GM19455 (cell line): ENCODE measurements at regions not wholly inside any gene's neighbourhood (a gene's known extent, or its start where the extent isn't known, plus 50 kb on each side); places are given as distances from the start of the nearest gene placed in this dataset.
A peak's percentile ranks its signal among the peaks of the same experiment; 100 is the strongest.

Experiments
- ATAC-seq: cut with Tn5 transposase; IDR thresholded peaks from one replicate; pipeline ENCODE4 v1.9.1; 2021; ENCODE audit not compliant: unreplicated experiment

DNA sequence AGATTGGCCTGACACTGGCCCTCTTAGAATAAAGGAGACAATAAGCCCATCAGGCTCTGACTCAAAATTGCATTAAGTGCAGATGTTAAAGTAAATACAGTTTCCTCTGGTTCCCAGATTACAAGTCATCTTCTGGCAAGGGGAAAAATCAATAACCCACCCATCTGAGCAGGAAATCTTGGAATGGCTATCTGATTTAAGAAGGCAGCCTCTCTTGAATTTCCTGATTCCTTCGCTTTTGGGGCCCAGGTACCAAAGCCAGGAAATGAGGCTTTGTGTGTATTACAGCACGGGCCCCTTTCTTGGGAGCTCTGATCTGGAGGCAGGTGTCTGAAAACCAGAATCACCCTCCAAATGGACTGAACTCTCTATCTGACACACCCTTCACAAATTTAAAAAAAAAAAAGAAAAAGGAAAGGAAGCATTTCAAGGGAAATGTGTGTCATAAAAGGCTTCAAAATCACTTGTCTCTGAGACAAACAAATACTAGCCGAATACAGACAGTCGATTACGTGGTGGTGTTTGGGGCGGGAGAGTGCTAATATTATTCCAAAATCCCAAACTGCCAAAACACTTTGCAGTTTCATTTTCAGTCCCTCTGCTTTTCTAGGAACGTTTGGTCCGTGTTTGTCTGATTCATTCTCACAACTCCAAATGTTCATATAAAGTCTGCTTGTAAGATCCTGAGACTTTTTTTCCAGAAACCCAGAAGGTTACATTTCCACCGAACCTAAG, 240.9 kb upstream of the CAMK1G start:
- ATAC-seq = no peak

DNA sequence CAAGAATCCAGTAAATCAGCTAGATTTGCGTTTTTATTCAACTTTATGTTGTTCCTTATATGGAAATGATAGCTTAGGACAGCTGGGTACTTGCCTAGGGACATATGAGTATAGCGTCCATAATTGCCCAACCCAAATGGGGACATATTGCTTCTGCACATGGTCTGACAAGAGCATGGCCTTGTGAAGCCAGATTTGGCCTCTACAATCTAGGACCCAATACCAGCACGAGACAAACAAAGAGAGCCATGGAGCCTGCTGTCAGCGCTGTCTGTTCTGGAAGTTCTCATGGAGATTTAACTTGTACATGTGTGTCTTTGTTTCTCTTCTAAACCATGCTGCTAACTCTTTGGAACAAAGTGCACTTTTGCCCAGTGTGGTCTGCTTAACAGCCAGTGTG, 240.0 kb upstream of the CAMK1G start:
- ATAC-seq = no peak

GRCh38 chr1:209344156-209344555, 239.4 kb upstream of the CAMK1G start:
- no peak for ATAC-seq

DNA sequence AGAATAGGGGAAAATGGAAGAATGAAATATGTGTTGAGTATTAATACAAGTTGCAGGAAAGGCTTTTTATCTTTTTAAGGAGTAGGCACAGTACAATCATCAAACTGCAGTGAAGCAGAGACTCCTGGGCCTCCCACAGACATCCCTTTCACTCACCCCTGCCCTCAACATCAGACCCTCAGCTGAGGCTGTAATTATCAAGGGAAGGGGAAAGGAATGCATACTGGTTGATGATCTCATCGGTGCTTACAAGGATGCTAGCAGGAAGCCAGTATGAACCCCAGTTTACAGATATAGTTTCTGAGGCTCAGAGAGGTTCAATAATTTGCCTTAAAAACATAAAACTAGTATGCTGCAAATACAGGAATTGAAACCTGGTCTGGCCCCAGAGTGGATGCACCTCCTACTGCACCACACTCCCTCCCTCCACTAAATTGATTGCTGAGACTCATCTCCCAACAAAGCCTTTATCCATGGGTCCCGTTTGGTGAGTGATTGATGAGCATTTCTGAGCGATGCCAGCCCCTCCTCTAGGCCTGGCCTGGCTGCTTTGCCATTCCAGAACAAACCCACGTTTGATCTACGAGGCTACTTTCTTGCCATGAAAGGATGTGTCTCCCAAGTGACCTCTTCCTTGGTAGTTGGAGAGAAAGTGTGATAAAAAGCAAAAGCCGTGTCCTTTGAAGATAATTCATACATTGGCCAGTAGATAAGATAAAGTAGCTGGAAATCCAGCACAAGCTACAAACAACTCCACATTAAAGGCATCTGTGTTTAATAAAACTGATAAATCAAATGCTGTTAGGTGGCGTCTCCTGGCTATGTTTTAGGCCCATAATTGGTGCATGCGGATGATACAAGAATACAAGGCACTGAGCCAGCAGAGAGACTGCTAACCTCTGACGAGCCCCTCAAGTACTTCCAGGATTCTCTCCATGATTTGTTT, 233.9 kb upstream of the CAMK1G start:
- no peak for ATAC-seq

- ATAC-seq = no peak
These were observed 230.5 kb upstream of the CAMK1G start for GRCh38 chr1:209353053-209353452.

DNA sequence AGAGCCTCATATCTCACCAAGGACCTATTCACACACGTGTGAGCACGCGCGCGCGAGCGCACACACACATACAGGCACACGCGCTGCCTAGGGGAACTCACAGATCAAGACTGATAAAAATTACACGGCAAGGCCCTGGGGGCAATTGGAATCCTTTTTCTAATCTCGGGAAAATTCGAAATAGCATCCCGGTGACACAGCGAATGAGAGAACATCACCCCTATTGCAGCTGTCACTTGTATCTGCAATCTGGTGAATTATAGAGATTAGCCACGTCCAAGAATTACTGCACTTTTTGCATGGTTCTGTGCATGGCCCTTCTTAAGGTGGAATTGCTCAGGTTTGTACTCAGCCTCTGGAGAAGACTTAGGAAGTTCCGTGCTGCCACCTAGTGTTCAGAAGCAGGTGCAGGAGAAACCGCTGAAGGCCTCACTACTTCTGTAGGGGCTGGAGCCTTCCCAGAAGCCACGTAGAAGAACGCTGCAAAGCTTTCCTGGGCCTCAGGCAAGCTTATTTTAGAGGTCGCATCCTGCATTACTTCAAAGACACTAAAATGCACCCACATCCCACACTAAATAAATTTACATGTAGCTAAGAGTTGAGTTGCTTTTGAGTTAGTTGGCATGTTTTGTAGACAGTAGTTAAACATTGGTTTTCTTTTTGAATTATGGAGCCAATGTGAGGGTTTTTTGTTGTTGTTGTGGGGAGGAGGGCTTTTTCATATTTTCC, 229.2 kb upstream of the CAMK1G start:
- peak; percentile 92 for ATAC-seq

DNA sequence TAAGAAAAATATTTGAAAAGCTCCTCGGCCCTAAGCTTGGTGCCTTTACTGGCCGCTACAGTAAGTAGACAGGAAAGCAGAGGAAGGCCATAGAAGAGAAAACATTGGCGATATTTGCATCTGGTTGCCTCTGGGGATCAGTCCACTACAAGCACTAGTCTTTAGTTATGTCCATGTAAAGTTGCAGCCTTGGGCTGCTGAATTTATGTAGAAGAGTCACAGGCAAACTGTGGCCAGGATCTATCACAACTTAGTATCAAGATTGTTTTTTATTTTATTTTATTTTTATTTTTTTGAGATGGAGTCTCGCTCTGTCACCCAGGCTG, 228.7 kb upstream of the CAMK1G start:
- ATAC-seq = no peak

GRCh38 chr1:209355415-209355814, 228.1 kb upstream of the CAMK1G start:
- no peak for ATAC-seq

- no peak for ATAC-seq
These were observed 226.5 kb upstream of the CAMK1G start for GRCh38 chr1:209356976-209357377.

DNA sequence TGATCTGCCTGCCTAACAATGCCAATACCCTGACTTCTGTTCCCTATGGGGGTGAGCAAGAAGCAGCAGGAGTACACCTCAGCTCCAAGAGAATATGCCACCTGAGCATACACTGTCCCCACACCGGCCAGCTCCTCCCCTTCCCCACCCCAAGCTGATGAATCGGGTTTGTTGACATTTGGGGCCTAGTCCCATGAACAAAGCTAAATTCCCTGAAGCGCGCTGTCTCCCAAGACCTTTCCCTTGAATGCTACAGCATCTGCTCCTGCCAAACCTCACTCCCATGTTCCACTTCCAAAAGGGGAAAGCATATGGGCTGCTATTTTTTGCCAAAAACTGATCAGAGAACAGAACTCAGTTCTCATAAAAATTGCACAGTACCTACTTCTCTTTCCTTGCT, 220.4 kb upstream of the CAMK1G start:
- no peak for ATAC-seq

DNA sequence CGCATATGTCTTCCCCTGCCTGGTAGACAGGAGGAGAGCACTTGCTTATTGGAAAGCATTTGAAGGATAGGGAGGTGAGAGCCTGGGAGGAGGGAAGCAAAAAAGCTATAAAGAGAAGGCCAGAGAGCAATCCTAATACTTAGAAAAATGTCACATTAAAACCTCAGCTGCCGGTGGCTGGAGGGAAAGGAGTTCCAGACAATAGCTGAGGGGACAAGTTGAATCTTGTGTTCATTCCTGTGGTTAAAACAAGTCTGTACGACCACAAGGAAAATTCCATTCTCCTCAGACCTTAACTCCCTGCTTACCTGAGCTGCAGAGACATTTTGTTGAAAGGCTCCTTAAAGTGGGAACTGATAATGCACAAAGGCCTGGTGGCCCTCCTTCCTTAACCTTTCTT, 218.8 kb upstream of the CAMK1G start:
- ATAC-seq = no peak

DNA sequence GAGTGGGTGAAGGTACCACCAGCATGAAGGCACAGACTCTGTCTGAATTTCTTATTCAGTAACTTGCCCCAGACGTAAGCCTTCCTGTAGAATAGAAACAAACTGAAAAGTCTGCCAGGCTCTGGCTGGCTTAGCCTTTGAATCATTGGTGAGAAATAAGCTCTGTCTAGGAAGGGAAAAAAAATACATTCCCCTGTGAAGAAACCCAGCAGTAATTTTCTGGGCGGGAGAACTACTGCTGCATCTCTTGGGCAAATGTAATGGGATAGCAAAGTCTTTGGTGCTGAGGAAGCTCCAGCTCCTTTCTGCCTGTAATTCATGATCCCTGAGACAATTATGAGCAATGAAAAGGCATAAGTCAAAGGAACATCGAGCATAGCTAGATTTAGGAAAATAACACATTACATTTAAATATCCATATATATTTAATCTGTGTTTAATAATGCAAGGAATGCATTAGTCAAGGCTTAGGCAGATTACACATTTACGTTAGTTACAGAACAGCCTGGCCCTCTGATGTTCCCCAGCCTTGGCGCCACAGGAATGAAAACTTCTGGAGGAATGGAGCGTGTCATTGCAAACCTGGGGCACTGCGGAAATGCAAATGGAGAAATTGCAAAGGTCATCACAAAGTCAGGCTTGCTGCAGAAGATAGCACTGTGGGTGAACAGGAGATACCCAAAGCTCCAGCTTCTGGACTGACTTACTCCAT, 216.3 kb upstream of the CAMK1G start:
- ATAC-seq = no peak

DNA sequence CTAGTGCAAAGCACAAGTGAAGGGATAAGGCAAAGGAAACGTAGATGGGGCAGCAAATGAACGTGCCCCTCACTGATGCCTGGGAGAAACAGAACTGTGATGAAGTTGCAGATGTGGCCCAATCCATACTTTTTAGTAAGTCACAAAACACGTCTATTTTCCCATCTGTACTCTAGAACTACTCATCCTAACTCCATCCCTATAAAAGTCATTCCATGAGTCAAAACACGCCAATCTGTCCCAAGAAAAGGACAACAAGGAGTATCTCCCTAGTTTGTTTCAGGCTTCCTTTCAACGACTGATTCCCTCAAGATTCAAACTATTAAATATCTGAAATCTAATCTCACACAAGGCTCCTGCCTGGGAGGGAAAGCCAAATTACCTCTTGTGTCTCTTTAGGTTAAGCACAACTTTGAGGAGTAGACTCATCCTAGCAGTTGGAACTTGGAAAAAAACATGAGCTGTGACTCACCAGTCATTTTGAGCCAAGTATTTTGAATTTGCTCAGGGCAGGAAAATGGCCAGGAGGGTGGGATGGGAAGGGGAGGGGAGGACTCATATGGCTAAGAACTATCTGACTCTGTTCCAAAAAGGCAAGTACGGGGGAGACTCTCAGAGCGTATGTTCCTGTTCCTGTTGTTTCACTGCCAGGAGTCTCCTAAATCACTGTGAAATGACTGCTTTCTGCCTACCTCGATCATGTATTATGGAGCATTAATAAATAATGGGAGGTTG, 214.5 kb upstream of the CAMK1G start:
- no peak for ATAC-seq

GRCh38 chr1:209370241-209370995, 213.1 kb upstream of the CAMK1G start:
- no peak for ATAC-seq

GRCh38 chr1:209375097-209375496, 208.4 kb upstream of the CAMK1G start:
- no peak for ATAC-seq

GRCh38 chr1:209375671-209376365, 207.7 kb upstream of the CAMK1G start:
- no peak for ATAC-seq

GRCh38 chr1:209376774-209377173, 206.7 kb upstream of the CAMK1G start:
- no peak for ATAC-seq

GRCh38 chr1:209377995-209378394, 205.5 kb upstream of the CAMK1G start:
- ATAC-seq = no peak

GRCh38 chr1:209379280-209379679, 204.2 kb upstream of the CAMK1G start:
- ATAC-seq = no peak
